Gastrocnemius medialis (tissue), 4 donors: ENCODE measurements at regions not wholly inside any gene's neighbourhood (a gene's known extent, or its start where the extent isn't known, plus 50 kb on each side); places are given as distances from the start of the nearest gene placed in this dataset.

Experiments used
- CTCF ChIP-seq, 5 experiments: fragments of 450-650 bp in 3 of 5; fragments of 200-600 bp in 2 of 5; sonication (generic) in 2 of 5; IDR thresholded peaks in 4 of 5; conservative IDR thresholded peaks in 1 of 5; 1 replicate in 4 of 5; 2 replicates in 1 of 5; pipeline ENCODE4 v1.5.1; 2016 to 2019; ENCODE audit warnings: antibody characterized with exemption in 5 of 5, mild to moderate bottlenecking in 3 of 5, moderate library complexity in 3 of 5
- POLR2A ChIP-seq, 2 donors: fragments of 450-650 bp; IDR thresholded peaks; one replicate each; pipeline ENCODE4 v1.6.1; 2017; ENCODE audit warnings: antibody characterized with exemption in 2 of 2, mild to moderate bottlenecking in 2 of 2, moderate library complexity in 2 of 2

- no peak for TF ChIP-seq POLR2A (IDR thresholded peaks at IDR 0.05)
- TF ChIP-seq CTCF (IDR thresholded peaks at IDR 0.05 in 4 of 5, conservative IDR thresholded peaks at IDR 0.05 in 1 of 5) = no peak
Observed at GRCh38 chr11:114848027-114848426, 169.7 kb downstream of the NXPE2 start.
